Hematopoietic multipotent progenitor cell treated with erythropoietin and hydrocortisone succinate and interleukin-3 and kit ligand, for 15 days (in vitro differentiated cells): ENCODE measurements at regions not wholly inside any gene's neighbourhood (a gene's known extent, or its start where the extent isn't known, plus 50 kb on each side); places are given as distances from the start of the nearest gene placed in this dataset.

ENCODE experiments used
- DNase-seq: peaks from one replicate; pipeline ENCODE4 v3.0.0-alpha.2; 2015; ENCODE audit warnings: low spot score

DNA sequence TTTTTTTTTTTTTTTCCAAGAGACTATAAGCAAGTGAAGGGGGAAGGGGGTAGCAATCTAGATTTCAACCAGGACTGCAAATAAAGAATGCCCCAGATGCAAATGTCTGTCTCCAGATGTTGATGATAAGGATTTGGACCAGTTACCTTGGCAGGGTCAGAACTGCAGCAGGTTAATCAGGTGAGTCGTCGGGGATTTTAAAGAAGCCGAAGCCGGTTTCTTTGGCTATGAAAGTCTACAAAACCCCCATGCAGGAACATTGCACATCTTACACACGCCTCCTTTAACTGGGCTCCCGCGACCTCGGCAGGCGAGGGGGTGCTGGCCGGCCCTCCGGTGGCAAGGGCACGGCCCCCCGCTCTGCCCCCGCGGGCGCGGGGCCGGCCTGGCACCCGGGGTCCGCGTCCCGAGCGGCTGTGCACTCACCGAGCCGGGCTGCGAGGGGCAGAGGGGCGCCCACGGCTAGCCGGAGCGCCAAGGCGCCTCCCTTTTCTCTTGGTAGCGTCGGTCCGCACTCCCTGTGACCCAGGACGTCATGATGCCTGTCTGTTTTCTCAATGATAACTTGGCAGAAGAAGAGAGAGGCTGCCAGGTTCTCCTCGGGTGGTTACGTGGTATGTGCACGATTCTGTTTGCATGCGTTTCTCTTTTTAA, 366.3 kb upstream of the ESRRG start:
- DNase-seq = no peak

DNA sequence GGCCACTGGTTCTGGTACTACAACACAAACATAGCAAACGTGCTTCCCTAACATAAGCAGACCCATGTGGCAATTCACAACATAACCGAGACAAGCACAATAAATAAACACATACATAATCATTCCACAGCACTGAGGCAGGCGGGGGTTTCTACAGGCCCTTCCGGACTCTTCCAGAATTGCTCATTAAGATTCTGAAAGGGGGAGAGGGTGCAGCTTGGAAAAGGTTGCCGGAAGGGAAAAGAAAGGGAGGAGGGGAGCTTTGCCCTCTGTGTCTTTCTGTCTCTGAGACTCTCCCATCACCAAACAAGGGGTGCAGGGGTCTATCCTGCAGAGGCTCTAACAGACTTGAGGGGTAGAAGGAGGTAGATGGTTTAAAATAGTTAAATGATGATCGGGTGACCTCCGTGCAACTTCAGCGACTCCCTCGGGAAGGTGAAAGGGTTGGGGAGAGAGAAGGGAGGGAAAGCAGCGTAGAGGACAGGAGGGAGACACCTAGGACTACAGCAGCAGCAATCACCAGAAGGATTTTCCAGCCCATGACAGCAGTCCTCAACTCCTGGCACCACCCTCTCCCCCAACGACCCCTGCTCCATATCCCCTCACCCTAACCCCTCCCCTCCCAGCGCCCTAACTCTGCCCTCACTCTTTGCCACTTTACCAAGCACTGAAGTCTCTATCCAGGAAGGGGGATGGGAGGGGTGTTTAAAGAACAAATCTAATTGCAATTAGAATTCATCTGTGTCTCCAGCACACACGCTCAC, 365.5 kb upstream of the ESRRG start:
- no peak for DNase-seq

DNA sequence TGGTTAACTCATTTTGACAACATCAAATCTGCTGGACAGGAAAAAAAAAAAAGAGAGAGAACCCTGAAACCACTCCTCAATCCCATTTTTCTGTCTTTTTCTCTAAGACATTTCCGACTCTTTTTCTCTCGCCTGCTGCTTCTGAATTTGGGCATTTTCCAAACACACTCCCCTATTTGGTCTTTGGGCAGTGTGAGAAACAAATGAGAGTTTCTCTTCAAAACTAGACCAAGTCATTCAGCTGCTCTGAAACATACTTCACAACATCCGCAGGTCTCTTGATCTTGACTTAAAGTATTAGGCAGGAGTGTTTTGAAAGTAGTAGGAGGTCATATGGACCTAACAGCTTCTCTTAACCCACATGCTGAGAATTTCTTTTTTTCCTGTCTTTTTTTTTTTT, 364.8 kb upstream of the ESRRG start:
- no peak for DNase-seq

DNA sequence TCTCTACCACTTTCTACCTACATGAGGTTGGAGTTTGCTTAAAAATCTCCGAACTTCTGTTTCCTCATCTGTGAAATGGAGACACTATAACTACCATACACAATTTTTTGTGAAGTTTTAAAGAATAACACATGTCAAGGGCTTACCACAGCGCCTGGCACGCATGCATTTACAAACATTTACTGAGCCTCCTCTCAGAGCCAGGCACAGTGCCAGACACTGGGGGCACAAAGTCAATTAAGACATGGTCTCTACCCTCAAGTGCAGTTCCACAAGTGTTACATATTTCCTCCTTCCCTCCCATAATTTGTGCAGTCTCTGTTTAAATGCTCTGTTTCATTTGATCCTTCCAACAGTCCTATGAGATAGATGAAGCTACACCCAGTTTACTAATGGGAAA, 356.4 kb upstream of the ESRRG start:
- DNase-seq = no peak

DNA sequence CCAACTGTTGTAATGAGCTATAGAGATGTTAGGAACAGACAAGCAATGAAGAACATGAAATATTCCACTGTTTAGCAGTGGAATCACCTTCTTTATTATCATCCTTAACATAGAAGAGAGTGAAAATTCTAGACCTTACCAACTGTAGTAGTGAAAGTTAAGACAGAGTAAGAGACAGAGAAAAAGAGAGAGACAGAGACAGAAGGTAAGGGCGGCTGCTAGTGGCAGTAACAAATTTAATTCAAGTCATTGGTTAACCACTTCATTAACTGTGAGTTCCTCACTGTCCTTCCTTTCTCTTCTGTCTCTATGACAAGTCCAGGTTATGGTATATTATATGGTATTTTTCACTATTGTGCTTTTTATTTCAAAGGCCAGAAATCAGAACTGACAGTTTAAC, 355.7 kb upstream of the ESRRG start:
- no peak for DNase-seq

DNA sequence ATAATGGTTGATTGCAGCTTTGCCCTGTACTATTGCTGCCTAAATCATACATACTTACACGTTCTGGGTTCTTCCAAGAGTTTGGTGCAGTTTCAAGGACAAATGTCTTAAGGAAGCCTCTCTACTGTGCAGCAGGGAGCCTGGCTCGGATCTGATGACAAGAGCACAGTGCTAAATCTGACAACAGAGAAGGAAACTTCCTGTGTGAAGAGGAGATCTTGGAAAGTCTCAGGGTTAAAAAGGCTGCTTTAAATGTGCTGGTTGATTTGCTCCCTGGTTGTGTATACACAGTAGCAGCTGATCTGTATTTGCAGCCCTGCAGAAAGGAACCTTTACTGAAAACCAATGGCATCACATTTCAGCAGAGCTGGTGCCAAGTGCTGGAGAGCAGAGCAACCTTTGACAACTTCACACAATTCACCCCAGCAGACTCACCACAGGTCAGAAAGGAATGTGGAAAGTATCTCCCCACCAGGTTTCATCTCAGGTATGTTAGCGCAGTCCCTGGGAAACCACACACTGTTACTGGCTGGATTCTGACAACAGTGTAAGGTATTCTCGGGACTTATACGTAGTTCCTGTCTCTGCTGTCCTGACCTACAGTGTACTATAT, 355.0 kb upstream of the ESRRG start:
- no peak for DNase-seq

DNA sequence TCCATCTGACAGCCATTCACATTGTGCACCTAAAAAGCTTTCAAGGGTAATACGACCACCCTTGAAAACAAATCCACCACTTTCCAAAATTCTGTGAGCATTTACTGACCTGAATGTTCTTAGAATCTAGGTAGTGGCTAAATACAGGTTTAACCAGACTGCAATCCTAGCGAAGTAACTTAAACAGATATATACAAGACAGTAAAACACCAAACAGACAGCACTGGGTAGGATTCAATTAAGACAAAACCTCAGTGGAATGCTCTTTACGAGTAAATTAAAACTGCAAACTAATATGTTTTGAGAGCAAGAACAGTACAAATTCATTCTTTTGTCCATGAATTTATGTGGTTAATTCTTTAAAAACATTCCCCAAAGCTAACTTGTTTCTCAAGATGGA, 354.2 kb upstream of the ESRRG start:
- no peak for DNase-seq

DNA sequence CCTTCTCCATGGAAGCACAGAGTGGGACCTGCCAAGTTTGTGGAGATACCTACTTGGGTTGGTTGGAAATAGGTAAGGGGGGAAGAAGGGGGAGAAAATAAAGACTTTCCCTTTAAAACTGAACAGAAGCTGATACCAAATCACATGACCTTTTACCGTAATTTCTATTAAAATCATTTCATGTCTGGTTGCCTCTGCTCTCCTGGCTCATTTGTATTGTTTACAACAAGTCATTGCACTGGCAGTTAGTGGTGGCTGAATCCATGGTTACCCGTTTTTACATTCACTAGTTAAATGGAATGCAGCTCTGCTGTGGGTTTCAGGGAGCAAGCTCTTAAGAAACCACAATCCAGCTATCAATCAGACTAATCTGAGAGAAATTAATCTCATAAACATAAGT, 353.7 kb upstream of the ESRRG start:
- no peak for DNase-seq

DNA sequence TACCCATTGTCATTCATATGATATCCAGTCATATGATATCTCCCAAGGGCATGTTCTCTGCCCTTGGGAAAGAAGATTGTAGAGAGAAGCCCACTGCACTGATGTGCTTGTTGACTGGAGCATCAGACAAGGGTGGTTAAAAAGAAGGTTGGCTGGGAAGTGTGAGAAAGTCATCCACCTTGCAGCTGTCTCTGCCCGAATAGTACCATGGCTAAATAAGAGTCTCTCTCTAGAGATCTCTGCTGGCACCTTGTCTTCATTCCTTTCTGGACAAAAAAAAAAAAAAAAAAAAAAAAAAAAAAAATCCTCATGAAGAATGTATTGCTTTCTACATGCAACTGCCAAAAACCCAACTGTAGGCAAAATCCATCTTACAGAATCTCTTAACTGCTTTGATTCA, 349.7 kb upstream of the ESRRG start:
- DNase-seq = no peak

DNA sequence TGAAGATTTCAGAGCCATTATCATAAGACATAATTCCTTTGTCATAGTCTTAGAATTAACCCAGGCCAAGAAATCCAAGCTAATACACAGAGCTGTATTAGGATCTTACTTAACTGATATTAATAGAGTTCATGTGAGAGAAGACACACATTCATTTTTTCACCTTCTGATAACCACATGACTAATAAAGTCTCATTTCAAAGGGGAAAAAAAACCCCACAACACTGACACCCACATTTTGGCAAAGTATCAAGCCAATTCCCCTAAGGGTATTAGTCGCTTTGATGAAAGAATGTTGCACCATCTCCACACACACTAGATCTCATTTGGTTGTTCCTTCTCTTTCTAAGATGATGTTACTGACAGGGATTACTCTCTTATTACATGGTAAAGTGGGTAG, 344.4 kb upstream of the ESRRG start:
- DNase-seq = no peak

DNA sequence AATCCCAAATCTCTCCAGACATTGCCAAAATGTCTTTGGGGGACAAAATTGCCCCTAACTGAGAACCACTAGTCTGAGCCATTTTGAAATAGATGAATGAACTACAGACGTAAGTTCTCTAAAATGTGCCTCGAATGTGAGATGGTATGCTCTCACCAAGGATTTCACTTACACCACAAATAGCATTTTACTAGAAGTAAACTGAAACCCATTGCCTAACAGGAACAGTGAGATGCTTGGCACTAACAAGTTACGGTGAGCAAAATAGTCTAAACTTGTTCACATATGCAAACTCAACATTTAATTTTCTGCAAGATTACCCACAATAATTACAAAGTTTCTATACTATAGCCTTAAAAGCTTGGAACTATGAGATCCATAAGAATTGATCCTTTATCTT, 343.6 kb upstream of the ESRRG start:
- DNase-seq = no peak

DNA sequence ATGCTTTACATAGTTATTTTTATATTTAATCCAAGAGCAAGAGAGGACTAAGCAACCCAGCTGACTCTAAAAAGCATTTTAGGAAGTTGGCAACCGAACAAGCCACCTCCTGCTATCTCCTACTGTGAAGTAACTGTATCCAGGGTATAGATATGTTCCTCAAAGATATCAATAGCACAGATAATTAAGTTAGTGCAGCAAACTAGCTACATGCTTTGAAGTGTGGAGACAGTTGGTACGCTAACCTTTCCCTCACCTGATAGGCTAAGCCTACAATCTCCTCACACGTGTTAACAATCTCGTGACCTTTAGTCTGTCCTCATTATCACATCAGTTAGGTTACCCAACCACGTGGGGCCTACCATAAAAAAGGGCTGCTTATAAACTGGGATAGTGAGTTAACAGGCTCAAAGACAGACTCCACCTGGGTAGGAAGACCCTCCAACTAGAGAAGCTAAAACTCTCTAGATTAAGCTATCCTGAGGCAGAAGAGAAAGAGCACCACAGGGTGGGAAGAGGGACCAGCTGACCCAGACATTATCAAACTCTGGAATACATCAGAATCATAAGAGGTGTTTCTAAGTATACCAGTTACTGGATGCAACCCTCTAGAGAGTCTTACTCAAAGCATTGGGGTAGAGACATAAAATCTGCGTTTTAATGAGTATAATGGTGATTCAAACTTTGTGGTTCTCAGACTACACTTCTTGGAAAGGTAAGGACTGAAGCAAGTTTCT, 340.1 kb upstream of the ESRRG start:
- no peak for DNase-seq

DNA sequence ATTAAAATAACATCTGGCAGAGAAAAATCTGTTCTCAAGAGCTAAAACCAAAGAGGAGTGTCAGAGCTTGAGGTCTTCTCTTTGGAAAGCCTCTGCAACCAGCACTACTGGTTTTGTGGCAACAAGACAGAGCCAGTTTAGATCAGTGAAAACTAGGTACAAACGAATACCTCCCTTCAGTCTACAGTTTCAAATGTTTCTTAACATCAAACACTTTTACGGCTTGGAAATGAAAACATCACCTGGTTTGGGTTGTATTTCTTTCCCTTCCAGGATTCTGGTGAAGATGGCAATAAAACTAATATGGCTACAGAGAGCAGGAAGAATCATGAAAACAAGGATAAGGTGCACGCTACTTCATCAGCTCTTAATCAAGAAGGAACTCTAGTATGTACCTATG, 339.4 kb upstream of the ESRRG start:
- no peak for DNase-seq

DNA sequence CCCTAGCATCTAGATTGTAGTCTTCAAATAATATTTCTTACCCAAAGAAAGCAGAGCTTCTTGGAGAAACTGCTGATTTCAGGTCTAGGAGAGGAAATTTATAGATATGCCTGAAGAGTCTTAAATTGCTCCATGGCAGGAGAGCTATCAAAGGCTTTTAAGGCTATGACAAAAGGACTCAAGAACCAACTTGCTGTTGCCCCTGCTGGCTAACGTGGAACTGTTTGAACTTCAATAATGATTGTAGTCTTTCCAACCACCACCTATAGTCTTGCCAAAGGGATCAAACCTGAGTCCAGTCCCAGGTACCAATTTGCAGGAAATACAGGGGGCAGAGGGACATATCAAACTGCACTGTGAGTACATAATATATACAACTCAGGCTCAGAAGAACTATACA, 336.2 kb upstream of the ESRRG start:
- DNase-seq = no peak

DNA sequence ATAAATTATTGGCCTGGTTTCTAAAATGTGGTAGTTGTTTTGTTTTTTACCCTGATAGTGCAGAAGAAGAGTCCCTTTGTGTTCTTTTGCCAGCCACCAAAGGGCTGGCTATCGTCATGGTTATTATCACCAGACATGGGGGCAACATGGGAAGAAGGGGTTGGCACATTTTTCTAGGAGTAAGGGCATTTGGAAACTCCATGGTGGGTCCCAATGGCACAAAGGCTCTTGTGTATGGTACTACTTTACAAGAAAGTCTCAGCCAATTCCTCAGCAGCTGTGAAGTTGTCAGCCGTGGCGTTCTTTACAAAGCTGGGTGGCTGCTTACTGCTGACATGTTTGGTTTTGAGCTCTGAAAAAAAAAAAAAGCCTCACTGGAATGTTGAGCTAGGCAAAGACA, 330.4 kb upstream of the ESRRG start:
- DNase-seq = no peak

DNA sequence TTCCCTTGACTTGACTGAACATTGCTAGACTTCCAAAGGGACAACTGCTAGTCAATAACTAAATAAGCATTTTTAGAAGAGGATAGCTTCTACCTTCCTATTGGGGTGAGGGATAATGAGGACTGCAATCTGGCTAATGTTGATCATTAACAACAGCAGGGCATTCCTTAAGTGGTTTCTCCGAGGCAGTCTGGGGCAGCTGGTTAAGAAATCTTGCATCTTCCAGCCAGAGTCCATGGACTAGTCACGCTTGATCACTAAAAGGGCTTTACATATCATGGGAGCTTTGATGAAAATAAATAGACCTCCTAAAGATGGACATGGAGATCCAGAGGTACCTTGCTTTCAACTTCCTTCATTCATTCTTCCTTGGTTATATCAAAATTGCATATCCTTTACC, 329.4 kb upstream of the ESRRG start:
- DNase-seq = no peak

DNA sequence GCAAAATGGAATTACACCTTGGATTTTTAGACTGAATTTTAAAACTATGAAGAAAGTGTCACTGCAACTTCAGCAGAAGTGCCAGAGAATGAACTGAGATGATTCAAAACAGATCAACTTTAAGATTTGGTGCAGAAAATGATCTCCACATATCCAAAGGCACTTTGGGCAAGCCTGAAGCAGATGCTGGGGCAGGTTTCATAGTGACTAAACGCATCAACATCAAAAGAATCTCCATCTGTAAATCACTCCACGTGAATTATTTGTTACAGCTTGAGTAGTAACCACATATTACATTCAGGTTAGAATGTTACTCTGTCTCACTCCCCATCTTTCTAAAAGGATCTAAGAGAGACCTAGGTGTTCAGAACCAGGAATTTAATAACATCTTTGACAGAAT, 329.0 kb upstream of the ESRRG start:
- no peak for DNase-seq

DNA sequence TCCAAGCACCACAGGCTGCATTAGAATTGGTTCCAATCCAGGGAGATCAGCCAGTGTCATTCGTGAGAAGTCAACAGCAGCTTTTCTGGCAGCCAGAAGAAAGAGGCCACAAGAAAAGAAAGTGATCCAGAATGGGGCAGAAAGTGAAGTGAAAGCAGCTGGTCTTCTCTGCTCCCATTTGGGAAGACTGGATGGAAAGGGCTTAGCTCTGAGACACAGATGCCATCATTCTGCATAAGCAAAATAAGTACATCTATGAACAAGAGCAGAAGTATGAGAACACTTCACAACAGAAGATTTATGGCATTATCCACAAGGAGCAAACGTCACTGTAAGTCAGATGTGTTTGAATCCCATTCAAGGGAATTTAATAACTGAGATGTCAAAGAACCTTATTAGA, 326.5 kb upstream of the ESRRG start:
- DNase-seq = no peak

DNA sequence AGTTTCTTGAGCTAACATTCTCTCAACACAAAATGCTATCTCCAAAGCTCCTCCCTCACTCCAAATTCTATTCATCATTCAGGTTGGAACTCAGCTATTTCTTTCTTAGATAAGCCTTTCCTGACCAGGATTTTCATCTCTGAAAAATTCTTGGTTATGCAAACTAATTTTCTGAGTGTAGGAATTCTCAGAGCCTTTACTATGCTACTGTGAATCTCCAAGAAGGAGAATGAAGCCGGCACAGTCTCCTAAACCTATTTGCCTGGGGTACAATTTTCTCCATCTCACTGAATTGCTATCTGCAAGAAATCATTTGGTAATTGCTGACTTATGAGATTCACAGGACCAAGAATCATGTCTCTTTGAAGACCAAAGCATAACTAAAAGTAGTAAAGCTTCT, 325.9 kb upstream of the ESRRG start:
- no peak for DNase-seq

DNA sequence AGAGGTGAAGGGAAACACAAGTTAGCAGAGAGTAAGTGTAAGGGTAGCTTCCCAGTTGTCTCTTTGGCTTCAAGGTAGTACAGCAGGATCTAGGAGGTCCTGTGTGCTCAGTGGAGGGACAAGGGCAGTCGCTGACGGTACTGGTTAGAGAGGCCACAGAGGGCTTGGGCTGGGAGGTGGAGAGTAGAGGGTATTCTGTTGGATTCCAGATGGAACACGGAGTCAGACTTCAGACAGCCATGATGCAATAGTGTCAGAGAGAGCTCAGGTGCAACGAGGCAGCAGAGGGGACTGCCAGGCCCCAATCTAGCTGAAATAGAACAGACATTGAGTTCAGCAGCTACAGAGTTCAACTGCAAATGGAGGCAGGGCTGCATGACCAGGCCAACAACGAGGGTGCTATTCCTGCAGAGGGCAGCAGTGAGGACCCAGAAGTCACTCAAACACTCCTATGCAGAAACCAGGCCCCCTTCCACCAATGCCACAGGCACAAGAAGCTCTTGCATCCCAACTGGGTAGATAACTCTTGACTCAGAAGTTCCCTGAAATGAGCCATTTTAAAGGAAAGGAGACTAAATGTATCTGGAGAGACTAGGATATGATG, 325.0 kb upstream of the ESRRG start:
- no peak for DNase-seq

DNA sequence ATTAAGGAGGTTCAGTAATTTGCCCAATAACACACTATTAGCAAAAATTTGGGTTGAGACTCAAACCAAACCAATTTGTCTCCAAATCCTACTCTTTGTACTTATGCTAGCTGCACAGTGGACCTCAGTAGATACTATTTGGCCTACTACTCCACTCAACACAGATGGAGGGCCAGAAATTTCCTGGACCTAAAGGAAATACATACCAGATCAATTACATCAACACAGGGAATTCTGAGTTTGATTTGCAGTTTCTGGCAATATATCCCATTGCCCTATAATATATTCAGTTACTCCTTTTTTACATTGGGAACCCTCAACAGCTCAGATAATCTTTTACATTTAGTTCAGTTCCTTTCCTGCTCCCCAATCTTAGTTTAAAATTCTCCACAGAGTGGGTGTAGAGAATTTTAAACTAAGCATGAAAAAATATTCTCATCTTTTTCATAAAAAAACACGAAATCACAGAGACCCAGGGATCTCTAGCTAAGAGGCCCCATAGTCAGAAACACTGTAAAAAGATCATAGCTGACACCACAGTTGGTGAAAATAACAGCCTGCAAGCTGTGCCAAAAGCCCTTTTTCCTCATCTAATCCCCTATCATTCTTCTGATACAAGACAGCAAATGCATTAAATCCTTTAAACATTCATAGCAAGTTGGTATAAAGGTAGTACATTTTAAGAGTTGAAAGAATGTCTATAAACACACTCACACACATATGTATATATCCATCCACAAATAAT, 317.7 kb upstream of the ESRRG start:
- no peak for DNase-seq

DNA sequence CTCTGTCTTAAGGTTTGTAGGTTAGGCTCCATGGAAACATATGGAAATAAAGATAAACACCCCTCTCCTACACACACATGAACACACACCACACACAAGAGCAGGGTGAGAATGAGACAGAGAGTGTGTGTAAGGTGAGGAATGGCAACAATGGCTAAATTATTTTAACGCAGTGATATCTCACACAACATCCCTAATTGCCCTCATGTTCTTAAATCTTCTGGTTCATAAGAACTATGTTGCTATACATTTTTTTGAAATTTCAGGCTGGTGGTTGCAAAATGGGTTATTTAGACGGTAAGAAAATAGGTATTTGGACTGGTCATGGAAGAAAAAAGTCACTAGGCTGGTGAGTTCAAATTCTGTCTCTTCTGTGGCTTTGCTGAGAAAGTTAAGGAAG, 316.7 kb upstream of the ESRRG start:
- no peak for DNase-seq
